ENCODE measurements at regions not wholly inside any gene's neighbourhood (a gene's known extent, or its start where the extent isn't known, plus 50 kb on each side); places are given as distances from the start of the nearest gene placed in this dataset.

- Histone ChIP-seq H3K27me3 (ENCODE audit: control insufficient read depth, insufficient read depth, low read length) (no peaks in the 10 kb centered on the region), H3K9ac (no peak overlapping the region), H3K4me3 (ENCODE audit: low read depth, low read length) (no peak overlapping the region), H3K4me1 (peaks cover 39% of the 10 kb centered on the region), H3K9me3 (ENCODE audit: control insufficient read depth, low read length) (no peaks in the 10 kb centered on the region), H3K4me2 (ENCODE audit: low read length) (no peak overlapping the region), H3K36me3 (ENCODE audit: control insufficient read depth, insufficient read depth, low read length) (no peaks in the 10 kb centered on the region), H3K79me2 (no peaks in the 10 kb centered on the region), H2AFZ (peak overlapping the region; percentile 29), H3K27ac (no peak overlapping the region)
- TF ChIP-seq, protein P1, sequence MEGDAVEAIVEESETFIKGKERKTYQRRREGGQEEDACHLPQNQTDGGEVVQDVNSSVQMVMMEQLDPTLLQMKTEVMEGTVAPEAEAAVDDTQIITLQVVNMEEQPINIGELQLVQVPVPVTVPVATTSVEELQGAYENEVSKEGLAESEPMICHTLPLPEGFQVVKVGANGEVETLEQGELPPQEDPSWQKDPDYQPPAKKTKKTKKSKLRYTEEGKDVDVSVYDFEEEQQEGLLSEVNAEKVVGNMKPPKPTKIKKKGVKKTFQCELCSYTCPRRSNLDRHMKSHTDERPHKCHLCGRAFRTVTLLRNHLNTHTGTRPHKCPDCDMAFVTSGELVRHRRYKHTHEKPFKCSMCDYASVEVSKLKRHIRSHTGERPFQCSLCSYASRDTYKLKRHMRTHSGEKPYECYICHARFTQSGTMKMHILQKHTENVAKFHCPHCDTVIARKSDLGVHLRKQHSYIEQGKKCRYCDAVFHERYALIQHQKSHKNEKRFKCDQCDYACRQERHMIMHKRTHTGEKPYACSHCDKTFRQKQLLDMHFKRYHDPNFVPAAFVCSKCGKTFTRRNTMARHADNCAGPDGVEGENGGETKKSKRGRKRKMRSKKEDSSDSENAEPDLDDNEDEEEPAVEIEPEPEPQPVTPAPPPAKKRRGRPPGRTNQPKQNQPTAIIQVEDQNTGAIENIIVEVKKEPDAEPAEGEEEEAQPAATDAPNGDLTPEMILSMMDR (IDR thresholded peaks at IDR 0.05) = no peak
Measured at GRCh38 chr2:8134985-8135682, 546.7 kb upstream of the ID2 start.

- Histone ChIP-seq H3K79me2 (no peaks in the 10 kb centered on the region), H3K27me3 (ENCODE audit: control insufficient read depth, insufficient read depth, low read length) (no peaks in the 10 kb centered on the region), H3K4me1 (peaks cover 37% of the 10 kb centered on the region), H3K4me3 (ENCODE audit: low read depth, low read length) (no peak overlapping the region), H2AFZ (peak overlapping the region; percentile 47), H3K9ac (no peak overlapping the region), H3K9me3 (ENCODE audit: control insufficient read depth, low read length) (no peaks in the 10 kb centered on the region), H3K4me2 (ENCODE audit: low read length) (no peak overlapping the region), H3K27ac (no peak overlapping the region), H3K36me3 (ENCODE audit: control insufficient read depth, insufficient read depth, low read length) (no peaks in the 10 kb centered on the region)
- TF ChIP-seq, protein P1 (IDR thresholded peaks at IDR 0.05) = no peak
Measured at GRCh38 chr2:8137801-8138200, 544.1 kb upstream of the ID2 start.

DNA sequence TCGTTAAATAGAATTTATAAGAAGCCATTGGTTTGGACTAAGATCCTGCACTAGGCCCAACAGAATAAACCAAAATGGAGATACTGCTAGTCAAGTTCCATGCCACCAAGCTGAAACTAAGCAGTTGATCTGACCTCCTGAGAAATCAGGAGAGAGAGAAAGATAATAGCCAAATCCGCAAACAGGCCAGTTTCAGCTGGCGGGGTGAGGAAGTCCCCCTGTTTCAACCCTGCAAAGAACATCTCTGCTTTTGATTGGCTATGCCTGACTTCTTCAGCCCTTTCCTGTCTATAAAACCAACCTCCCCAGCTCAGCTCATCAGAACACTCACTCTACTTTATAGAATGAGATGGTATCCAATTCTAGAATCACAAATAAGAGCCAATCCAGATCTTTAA lies 543.3 kb upstream of the ID2 start:
- no peak overlapping the region for H3K4me2 ChIP-seq (ENCODE audit: low read length)
- no peaks in the 10 kb centered on the region for H3K79me2 ChIP-seq
- H3K4me3 ChIP-seq (ENCODE audit: low read depth, low read length) = no peak overlapping the region
- no peaks in the 10 kb centered on the region for H3K27me3 ChIP-seq (ENCODE audit: control insufficient read depth, insufficient read depth, low read length)
- H3K27ac ChIP-seq = peak overlapping the region; percentile 77
- TF ChIP-seq, protein P1 (IDR thresholded peaks at IDR 0.05) = no peak
- H3K4me1 ChIP-seq = peaks cover 30% of the 10 kb centered on the region
- no peaks in the 10 kb centered on the region for H3K9me3 ChIP-seq (ENCODE audit: control insufficient read depth, low read length)
- H2AFZ ChIP-seq = peak overlapping the region; percentile 13
- H3K36me3 ChIP-seq (ENCODE audit: control insufficient read depth, insufficient read depth, low read length) = no peaks in the 10 kb centered on the region
- H3K9ac ChIP-seq = no peak overlapping the region

DNA sequence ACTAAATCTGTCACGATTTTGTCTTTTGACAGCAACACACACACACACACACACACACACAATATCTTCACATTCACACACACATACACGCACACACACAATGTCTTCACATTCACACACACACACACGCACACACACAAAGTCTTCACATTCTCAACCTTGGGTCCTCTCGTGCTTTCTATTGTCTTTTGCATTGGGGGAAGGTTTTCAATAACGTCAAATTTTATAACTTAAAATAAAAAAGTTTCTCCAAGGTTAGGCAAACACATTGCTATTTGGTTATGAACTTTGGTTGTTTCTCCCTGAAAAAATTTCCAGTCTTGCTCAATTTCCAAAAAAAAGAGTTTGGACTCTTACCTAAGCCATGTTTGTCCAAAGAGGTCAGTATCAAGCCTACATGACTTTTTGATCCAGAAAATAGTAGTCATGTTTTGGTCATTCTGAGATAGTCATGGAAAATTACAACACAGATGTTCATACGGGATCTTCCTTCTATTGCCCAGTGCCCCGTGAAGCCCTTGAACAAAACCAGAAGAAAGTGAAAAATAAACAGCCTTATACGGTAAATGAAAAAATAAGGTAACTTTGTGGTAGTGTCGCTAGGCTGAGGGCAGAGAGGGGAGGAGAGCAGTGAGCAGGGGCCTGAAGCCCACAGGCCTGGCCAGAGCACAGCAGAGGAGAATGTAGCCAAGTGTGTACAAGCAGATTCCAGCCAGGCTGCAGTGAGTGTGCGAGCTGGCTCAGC lies 542.8 kb upstream of the ID2 start:
- peak overlapping the region; percentile 78 for H2AFZ ChIP-seq
- no peaks in the 10 kb centered on the region for H3K36me3 ChIP-seq (ENCODE audit: control insufficient read depth, insufficient read depth, low read length)
- no peak overlapping the region for H3K9ac ChIP-seq
- no peak overlapping the region for H3K4me3 ChIP-seq (ENCODE audit: low read depth, low read length)
- H3K4me2 ChIP-seq (ENCODE audit: low read length) = no peak overlapping the region
- no peaks in the 10 kb centered on the region for H3K9me3 ChIP-seq (ENCODE audit: control insufficient read depth, low read length)
- TF ChIP-seq, protein P1 (IDR thresholded peaks at IDR 0.05) = no peak
- H3K27me3 ChIP-seq (ENCODE audit: control insufficient read depth, insufficient read depth, low read length) = no peaks in the 10 kb centered on the region
- peaks cover 25% of the 10 kb centered on the region for H3K4me1 ChIP-seq
- no peaks in the 10 kb centered on the region for H3K79me2 ChIP-seq
- peak overlapping the region; percentile 77 for H3K27ac ChIP-seq

All from parathyroid adenoma (tissue), 2 donors.